HG02884 (cell line): ENCODE measurements at regions not wholly inside any gene's neighbourhood (a gene's known extent, or its start where the extent isn't known, plus 50 kb on each side); places are given as distances from the start of the nearest gene placed in this dataset.

Experiments used
- ATAC-seq: cut with Tn5 transposase; IDR thresholded peaks from one replicate; pipeline ENCODE4 v1.9.1; 2021; ENCODE audit warnings: mild to moderate bottlenecking, moderate library complexity; ENCODE audit not compliant: unreplicated experiment

DNA sequence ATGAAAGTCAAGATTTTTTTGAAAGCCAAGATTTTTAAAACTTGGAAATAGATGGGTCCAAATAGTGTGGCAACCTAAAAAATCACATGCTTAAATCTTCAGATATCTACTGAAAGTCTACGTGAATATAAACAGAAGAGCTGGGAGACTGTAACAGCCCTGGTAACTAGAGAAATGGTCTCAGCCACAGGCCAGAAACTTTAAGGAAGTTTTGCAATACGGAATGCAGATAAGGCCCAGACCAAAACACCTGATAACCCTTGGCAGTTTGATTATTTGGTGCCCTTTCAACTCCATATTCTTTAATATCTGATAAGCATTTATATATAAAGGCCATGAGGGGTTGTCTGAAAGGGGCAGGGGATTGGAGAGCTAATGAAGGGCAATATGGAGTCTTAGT is 537.3 kb upstream of the TGFBR2 start:
- no peak for ATAC-seq

- no peak for ATAC-seq
Observed at GRCh38 chr3:30073040-30073439, 533.4 kb upstream of the TGFBR2 start.

DNA sequence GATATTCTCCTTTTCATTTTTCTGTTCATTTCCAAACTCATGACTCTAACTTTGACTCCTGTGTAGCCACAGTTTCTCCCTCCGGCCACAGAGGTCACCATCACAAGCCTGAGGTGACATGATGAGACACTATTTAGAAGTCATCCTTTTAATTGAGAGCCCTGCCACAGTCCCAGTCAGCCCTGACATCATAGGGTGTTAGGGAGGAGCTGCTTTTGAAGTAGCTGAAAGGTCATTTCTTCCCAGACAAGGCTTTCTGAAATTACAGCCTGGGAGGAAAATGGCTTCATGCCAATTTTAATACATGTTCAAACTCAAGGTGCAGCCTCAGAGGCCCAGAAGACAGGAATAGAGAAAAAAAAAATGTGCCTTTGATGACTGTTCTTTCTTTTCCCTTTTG is 532.8 kb upstream of the TGFBR2 start:
- ATAC-seq, result no peak

- ATAC-seq, result no peak
Observed at GRCh38 chr3:30075514-30075913, 530.9 kb upstream of the TGFBR2 start.

DNA sequence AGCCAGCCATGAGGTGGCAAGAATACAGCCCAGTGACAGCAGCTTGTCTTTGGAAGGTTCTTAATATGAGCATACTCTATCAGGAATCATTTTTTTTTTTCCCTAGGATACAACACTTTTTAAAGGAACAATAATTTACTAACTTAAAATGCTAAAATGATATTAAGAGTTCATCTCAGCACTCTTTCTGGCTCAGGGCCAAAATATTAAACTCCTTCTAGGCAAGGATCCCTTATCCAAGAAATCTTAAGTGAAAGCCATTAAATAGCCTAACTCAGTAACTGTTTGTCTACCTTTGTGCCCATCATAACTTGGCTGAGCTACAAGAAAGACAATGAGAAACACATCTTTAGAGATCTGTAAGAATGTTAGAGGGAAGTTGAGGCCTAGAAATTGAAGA is 529.5 kb upstream of the TGFBR2 start:
- no peak for ATAC-seq

GRCh38 chr3:30077746-30078145 is 528.7 kb upstream of the TGFBR2 start:
- ATAC-seq, result no peak

- no peak for ATAC-seq
Observed at GRCh38 chr3:30078736-30079135, 527.7 kb upstream of the TGFBR2 start.

GRCh38 chr3:30081904-30082303 is 524.5 kb upstream of the TGFBR2 start:
- no peak for ATAC-seq

DNA sequence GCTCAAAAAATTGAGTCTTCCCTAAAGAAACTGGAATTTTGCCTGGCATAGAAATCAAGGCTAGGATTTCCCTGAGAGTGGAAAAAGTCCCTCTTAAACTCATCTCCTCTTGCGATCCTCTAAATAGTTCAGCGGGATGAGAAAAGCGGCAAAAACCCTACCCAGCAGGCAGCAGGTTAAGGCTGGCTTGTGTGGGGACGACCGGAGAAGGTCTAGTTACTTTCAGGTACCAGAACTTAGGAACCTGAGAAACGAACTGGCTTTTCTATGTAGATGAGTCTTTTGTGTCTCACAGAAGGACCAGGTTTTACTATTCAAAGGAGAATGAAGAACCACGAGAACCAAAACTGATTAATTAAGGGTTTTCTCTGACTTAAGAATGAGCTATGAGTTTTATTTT is 523.7 kb upstream of the TGFBR2 start:
- ATAC-seq, result no peak

DNA sequence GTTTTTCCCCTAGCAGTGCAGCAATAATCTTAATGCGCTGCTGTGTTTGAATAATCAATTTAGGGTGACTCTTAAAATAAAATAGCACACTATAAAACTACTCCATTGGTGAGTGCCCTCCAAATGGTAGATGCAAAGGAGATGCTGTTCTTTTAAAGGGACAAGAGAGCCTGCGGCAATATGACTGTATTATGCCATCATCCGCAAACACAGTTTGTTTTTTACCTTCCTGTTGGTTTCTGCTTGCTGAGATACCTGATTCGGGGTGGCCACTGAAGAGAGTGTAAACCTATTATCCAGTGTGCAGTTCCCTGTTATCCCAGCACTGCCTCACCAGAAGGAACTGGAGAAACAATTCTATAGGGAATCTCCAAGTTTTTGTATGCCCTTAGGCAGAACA is 523.1 kb upstream of the TGFBR2 start:
- ATAC-seq, result no peak

GRCh38 chr3:30084316-30084715 is 522.1 kb upstream of the TGFBR2 start:
- ATAC-seq, result no peak

DNA sequence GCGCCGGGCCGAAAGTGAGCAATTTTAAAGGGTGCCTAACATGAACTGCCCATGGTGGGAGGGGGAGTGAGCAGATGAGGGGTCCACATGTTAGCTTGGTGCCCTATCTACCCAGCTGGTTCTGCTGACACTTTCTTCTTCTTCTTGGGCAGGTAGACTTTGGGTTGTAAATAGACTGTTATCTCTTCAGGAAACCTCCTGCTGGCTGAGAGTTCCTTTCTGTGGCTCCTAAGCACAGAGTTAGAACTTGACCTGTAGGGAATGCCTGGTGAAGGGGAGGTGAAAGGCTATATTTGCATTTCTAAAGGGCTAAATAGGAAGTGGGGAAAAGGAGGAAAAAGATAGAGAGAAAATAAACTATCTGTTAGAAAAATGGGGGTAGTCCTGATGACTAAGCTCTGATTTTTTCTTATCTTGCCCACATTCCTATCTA is 521.4 kb upstream of the TGFBR2 start:
- no peak for ATAC-seq

DNA sequence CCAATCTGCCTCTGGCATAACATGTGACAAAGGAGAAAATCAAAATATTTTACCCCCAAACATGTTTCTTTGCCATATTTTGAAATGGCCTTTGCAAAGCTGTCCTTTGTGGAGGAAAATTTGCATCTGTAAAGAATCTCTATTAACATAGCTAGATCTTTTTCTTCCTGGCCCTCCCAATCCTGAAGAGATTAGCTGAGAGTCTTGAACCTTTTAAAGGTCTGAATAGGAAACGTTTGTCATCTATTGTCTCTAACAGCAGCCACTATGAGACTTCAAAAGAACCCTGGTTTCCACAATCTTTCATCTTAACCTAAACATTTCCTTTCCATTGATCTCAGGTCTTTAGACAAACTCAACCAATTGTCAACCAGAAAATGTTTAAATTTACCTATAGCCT is 520.9 kb upstream of the TGFBR2 start:
- no peak for ATAC-seq

DNA sequence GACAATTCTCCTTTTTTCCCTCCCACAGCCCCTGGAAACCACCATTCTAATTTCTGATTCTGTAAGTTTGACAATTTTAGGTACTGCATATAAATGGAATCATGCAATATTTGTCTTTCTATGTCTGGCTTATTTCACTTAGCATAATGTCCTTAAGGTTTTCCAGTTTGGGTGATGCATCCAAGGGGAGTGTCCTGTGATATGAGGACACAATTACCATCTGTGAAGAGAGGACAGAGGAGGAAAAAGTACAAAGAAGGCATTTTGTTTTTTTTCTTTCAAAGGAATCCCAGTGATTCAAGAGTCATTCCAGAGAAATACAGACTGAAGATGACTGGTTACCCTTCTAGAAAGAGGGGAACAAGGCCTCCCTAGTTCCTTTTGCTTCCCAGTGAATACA is 514.7 kb upstream of the TGFBR2 start:
- no peak for ATAC-seq

- ATAC-seq, result no peak
Observed at GRCh38 chr3:30097022-30097650, 509.3 kb upstream of the TGFBR2 start.

- ATAC-seq, result no peak
Observed at GRCh38 chr3:30098243-30098642, 508.2 kb upstream of the TGFBR2 start.

GRCh38 chr3:30098653-30099455 is 507.5 kb upstream of the TGFBR2 start:
- no peak for ATAC-seq

DNA sequence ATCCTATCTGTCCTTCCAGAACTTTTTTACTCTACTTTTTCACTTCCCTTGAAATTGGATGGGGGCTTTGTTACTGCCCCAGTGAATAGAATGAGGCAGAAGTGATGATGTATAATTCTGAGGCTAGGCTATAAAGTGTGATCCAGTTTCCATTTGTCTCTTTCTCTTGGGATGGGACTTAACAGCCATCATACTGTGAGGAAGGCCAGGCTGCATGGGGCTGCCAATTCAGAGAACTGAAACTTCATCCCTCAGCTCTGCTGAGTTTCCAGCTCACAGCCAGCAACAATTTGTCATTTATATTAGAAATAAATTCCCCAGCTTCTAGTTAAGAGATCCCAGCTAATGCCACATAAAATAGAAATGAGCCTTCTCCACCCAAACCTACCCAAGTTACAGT is 504.0 kb upstream of the TGFBR2 start:
- no peak for ATAC-seq

DNA sequence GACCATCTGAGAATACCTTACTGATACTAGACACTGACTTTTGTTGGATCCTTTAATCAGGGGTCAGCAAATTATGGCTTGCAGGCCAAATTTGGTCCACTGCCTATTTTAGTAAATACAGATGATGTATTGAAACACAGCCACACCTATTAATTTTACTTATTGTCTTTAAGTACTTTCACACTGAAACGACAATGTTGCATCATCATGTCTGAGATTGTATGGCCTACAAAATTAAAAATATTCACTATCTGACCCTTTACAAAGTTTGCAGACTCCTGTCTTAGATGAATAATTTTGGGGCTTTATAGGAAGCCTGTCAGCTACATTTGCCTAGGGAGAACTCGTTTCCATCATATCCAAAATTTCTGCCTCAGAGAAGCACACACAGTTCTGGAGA is 503.2 kb upstream of the TGFBR2 start:
- ATAC-seq, result no peak

- ATAC-seq, result no peak
Observed at GRCh38 chr3:30107531-30107930, 498.9 kb upstream of the TGFBR2 start.

DNA sequence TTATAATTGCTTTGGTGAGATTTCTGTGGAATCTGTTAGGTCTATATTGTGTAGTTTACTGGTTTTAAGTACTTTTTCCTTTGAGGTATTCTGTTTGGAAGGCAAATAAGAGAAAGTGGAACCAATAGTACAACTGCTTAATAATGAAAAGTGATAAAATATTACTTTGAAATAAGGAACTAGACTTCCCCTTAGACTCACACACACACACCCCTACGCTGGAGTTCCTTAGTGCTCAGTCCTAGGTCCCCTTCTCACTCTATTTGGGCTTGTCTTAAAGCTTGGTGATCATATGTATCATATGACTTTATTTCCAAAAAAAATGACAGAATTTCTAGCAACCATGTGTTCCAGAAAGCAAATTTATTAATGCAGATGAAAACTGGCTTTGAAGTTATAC is 494.0 kb upstream of the TGFBR2 start:
- ATAC-seq, result no peak

GRCh38 chr3:30112902-30113484 is 493.4 kb upstream of the TGFBR2 start:
- no peak for ATAC-seq
